ENCODE measurements at regions not wholly inside any gene's neighbourhood (a gene's known extent, or its start where the extent isn't known, plus 50 kb on each side); places are given as distances from the start of the nearest gene placed in this dataset.
"Not testable (repeated sequence)": the region's sequence is repeated elsewhere in the genome, so short reads cannot be mapped to it uniquely, and the experiment has no call there.

GRCh38 chr11:45739866-45740265 is 65.1 kb upstream of the SLC35C1 start:
- Histone ChIP-seq H3K4me1 (peaks cover 4% of the 10 kb centered on the region), H3K36me3 (no peaks in the 10 kb centered on the region), H3K27me3 (no peaks in the 10 kb centered on the region), H3K4me3 (no peak overlapping the region), H3K9me3 (no peaks in the 10 kb centered on the region), H3K27ac (no peak overlapping the region)
- TF ChIP-seq CTCF (IDR thresholded peaks at IDR 0.05) (no peak), POLR2AphosphoS5 (IDR thresholded peaks at IDR 0.05) (no peak), EP300 (IDR thresholded peaks at IDR 0.05) (no peak), POLR2A (IDR thresholded peaks at IDR 0.05) (no peak)
- 83% methylated on average over 3 of the region's 3 CpGs for WGBS
- no peak for DNase-seq (ENCODE audit: low spot score in 2 of 2)

- WGBS, result 97% methylated on average over 18 of the region's 22 CpGs
- not testable (repeated sequence) for H3K4me3 ChIP-seq; H3K27ac ChIP-seq; H3K9me3 ChIP-seq; DNase-seq (ENCODE audit: low spot score in 2 of 2); H3K36me3 ChIP-seq; H3K27me3 ChIP-seq; H3K4me1 ChIP-seq
Observed at GRCh38 chr11:45739071-45739470, 65.9 kb upstream of the SLC35C1 start.

GRCh38 chr11:45738194-45738593 is 66.8 kb upstream of the SLC35C1 start:
- H3K9me3 ChIP-seq; H3K27ac ChIP-seq; H3K4me3 ChIP-seq; DNase-seq (ENCODE audit: low spot score in 2 of 2); H3K4me1 ChIP-seq; H3K27me3 ChIP-seq; H3K36me3 ChIP-seq: not testable (repeated sequence)
- WGBS, result no CpG with 5 or more reads among the region's 37 CpGs

GRCh38 chr11:45737056-45737455 is 67.9 kb upstream of the SLC35C1 start:
- no peak for TF ChIP-seq POLR2AphosphoS5 (IDR thresholded peaks at IDR 0.05)
- Histone ChIP-seq H3K36me3 (no peaks in the 10 kb centered on the region), H3K27me3 (no peaks in the 10 kb centered on the region), H3K9me3 (no peaks in the 10 kb centered on the region), H3K4me1 (peaks cover 4% of the 10 kb centered on the region), H3K27ac (peak overlapping the region; percentile 85), H3K4me3 (no peak overlapping the region)
- 55% methylated on average over 4 of the region's 4 CpGs for WGBS
- no peak for DNase-seq (ENCODE audit: low spot score in 2 of 2)

GRCh38 chr11:45736424-45736823 is 68.5 kb upstream of the SLC35C1 start:
- H3K4me3 ChIP-seq, result no peak overlapping the region
- TF ChIP-seq POLR2A (IDR thresholded peaks at IDR 0.05), result no peak
- no peak for TF ChIP-seq EP300 (IDR thresholded peaks at IDR 0.05)
- TF ChIP-seq CTCF (IDR thresholded peaks at IDR 0.05), result no peak
- TF ChIP-seq POLR2AphosphoS5 (IDR thresholded peaks at IDR 0.05), result peak in 2 of 3 donors; percentile 71 to 86
- no peaks in the 10 kb centered on the region for H3K9me3 ChIP-seq
- H3K27me3 ChIP-seq, result no peaks in the 10 kb centered on the region
- DNase-seq (ENCODE audit: low spot score in 2 of 2), result no peak
- WGBS, result 61% methylated on average over 2 of the region's 2 CpGs
- peaks cover 4% of the 10 kb centered on the region for H3K4me1 ChIP-seq
- peak overlapping the region; percentile 85 for H3K27ac ChIP-seq
- H3K36me3 ChIP-seq, result no peaks in the 10 kb centered on the region

GRCh38 chr11:45733176-45733575 is 67.8 kb upstream of the CHST1 start:
- 33% methylated on average over 1 of the region's 1 CpG for WGBS

More at GRCh38 chr11:45733176-45733575, 67.8 kb upstream of the CHST1 start:
- Histone ChIP-seq H3K9me3 (no peaks in the 10 kb centered on the region), H3K27ac (no peak overlapping the region), H3K4me1 (peaks cover 4% of the 10 kb centered on the region), H3K36me3 (no peaks in the 10 kb centered on the region), H3K27me3 (no peaks in the 10 kb centered on the region), H3K4me3 (no peak overlapping the region)
- TF ChIP-seq CTCF (IDR thresholded peaks at IDR 0.05), result no peak
- TF ChIP-seq POLR2A (IDR thresholded peaks at IDR 0.05), result no peak
- no peak for TF ChIP-seq POLR2AphosphoS5 (IDR thresholded peaks at IDR 0.05)
- no peak for TF ChIP-seq EP300 (IDR thresholded peaks at IDR 0.05)
- DNase-seq (ENCODE audit: low spot score in 2 of 2), result no peak
